Lung (tissue), 11 donors: ENCODE measurements at regions not wholly inside any gene's neighbourhood (a gene's known extent, or its start where the extent isn't known, plus 50 kb on each side); places are given as distances from the start of the nearest gene placed in this dataset.

Experiments
- ATAC-seq: fragments of 200-7000 bp; cut with Tn5 transposase; one replicate; pipeline ENCODE4 v1.9.1; 2020; ENCODE audit warnings: moderate number of reproducible peaks; ENCODE audit not compliant: insufficient read depth, low FRiP score
- DNase-seq, 3 donors: peaks; one replicate each; pipeline ENCODE4 v3.0.0-alpha.2; 2013 to 2017
- H3K27ac ChIP-seq, 2 donors: one replicate each; pipeline ENCODE4 v1.5.1; 2013; ENCODE audit warnings: mild to moderate bottlenecking in 2 of 2, moderate library complexity in 2 of 2, control low read depth in 1 of 2, inconsistent platforms in 1 of 2, low read depth in 1 of 2, low read length in 1 of 2
- H3K27me3 ChIP-seq, 3 donors: one replicate each; pipeline ENCODE4 v1.5.1; 2013; ENCODE audit warnings: low read length in 2 of 3; ENCODE audit not compliant: control insufficient read depth in 3 of 3, insufficient read depth in 3 of 3
- H3K36me3 ChIP-seq, 4 donors: one replicate each; pipeline ENCODE4 v1.5.1; 2013; ENCODE audit warnings: low read length in 4 of 4, mild to moderate bottlenecking in 1 of 4, moderate library complexity in 1 of 4; ENCODE audit not compliant: control insufficient read depth in 4 of 4, insufficient read depth in 4 of 4
- H3K4me1 ChIP-seq, 5 donors: one replicate each; pipeline ENCODE4 v1.5.1; 2013; ENCODE audit warnings: low read length in 5 of 5, mild to moderate bottlenecking in 2 of 5, moderate library complexity in 1 of 5; ENCODE audit not compliant: control insufficient read depth in 5 of 5, insufficient read depth in 5 of 5
- H3K4me3 ChIP-seq: one replicate; pipeline ENCODE4 v1.5.1; 2013; ENCODE audit warnings: mild to moderate bottlenecking, control low read depth, moderate library complexity
- H3K9ac ChIP-seq, 2 donors: one replicate each; pipeline ENCODE4 v1.5.1; 2013; ENCODE audit warnings: low read length in 2 of 2, control low read depth in 1 of 2; ENCODE audit not compliant: insufficient read depth in 1 of 2
- H3K9me3 ChIP-seq, 4 donors: one replicate each; pipeline ENCODE4 v1.5.1; 2013; ENCODE audit warnings: low read length in 3 of 4, mild to moderate bottlenecking in 1 of 4, moderate library complexity in 1 of 4; ENCODE audit not compliant: control insufficient read depth in 4 of 4, insufficient read depth in 3 of 4
- CTCF ChIP-seq: IDR thresholded peaks from 2 replicates; pipeline ENCODE4 v1.5.1; 2012; ENCODE audit warnings: mild to moderate bottlenecking; ENCODE audit errors: control extremely low read depth, extremely low read depth
- WGBS, 2 donors: extraction: QIAGEN DNeasy Blood & Tissue Kit; methylation state at CpG; one replicate each; pipeline ENCODE4 v1.1.7; 2013; 5-methylcytosine and 5-hydroxymethylcytosine counted together
- donor health status: control.
- donor health status: control.
- donor health status: Bipolar disorder and iron deficiency.
- donor health status: healthy.
- donor health status: DM: yes; HTN: yes; CAD: no.

GRCh38 chr2:62284980-62285379, 89.1 kb downstream of the B3GNT2 start:
- no peak for TF ChIP-seq CTCF
- DNase-seq = no peak
- no peak for ATAC-seq
- WGBS, 2 donors = 89 to 91% methylated on average over 4 of the region's 4 CpGs
- H3K4me1 ChIP-seq = peaks cover 0 to 10% (median 5%) of the 10 kb centered on the region in 5 donors
- H3K9ac ChIP-seq = no peak overlapping the region
- H3K4me3 ChIP-seq = no peak overlapping the region
- peaks cover 0 to 7% (median 3%) of the 10 kb centered on the region in 4 donors for H3K9me3 ChIP-seq
- no peaks in the 10 kb centered on the region for H3K36me3 ChIP-seq
- no peaks in the 10 kb centered on the region for H3K27me3 ChIP-seq
- H3K27ac ChIP-seq = no peak overlapping the region

- Histone ChIP-seq H3K36me3 (no peaks in the 10 kb centered on the region), H3K27me3 (no peaks in the 10 kb centered on the region), H3K9me3 (peaks cover 0 to 7% (median 3%) of the 10 kb centered on the region in 4 donors), H3K4me1 (peaks cover 0 to 10% (median 5%) of the 10 kb centered on the region in 5 donors), H3K27ac (no peak overlapping the region), H3K9ac (no peak overlapping the region), H3K4me3 (no peak overlapping the region)
- no peak for TF ChIP-seq CTCF
- 96 to 98% methylated on average over 2 of the region's 2 CpGs for WGBS, 2 donors
- ATAC-seq (no peak), DNase-seq (no peak)
These were observed 88.6 kb downstream of the B3GNT2 start for GRCh38 chr2:62284471-62284870.

GRCh38 chr2:62283147-62283546, 87.2 kb downstream of the B3GNT2 start:
- ATAC-seq (no peak), DNase-seq (no peak)
- Histone ChIP-seq H3K27me3 (no peaks in the 10 kb centered on the region), H3K4me3 (no peak overlapping the region), H3K27ac (no peak overlapping the region), H3K4me1 (peaks cover 0 to 6% (median 3%) of the 10 kb centered on the region in 5 donors), H3K36me3 (no peaks in the 10 kb centered on the region), H3K9ac (no peak overlapping the region), H3K9me3 (peaks cover 0 to 7% (median 3%) of the 10 kb centered on the region in 4 donors)
- 100% methylated on average over 1 of the region's 1 CpG for WGBS, 2 donors
- TF ChIP-seq CTCF = no peak

- Histone ChIP-seq H3K27me3 (no peaks in the 10 kb centered on the region), H3K9ac (no peak overlapping the region), H3K36me3 (no peaks in the 10 kb centered on the region), H3K9me3 (peaks cover 0 to 17% (median 6%) of the 10 kb centered on the region in 4 donors), H3K27ac (no peak overlapping the region), H3K4me3 (no peak overlapping the region), H3K4me1 (no peaks in the 10 kb centered on the region)
- peak in 1 of 3 donors; percentile 33 for DNase-seq
- no peak for TF ChIP-seq CTCF
- WGBS, 2 donors = 24 to 32% methylated on average over 1 of the region's 1 CpG
- no peak for ATAC-seq
These were observed 85.7 kb downstream of the B3GNT2 start for GRCh38 chr2:62281663-62282062.
